IMR-90 (cell line): ENCODE measurements at regions not wholly inside any gene's neighbourhood (a gene's known extent, or its start where the extent isn't known, plus 50 kb on each side); places are given as distances from the start of the nearest gene placed in this dataset.
"Not testable (repeated sequence)": the region's sequence is repeated elsewhere in the genome, so short reads cannot be mapped to it uniquely, and the experiment has no call there.

Experiments used
- ATAC-seq: fragments of 200-7000 bp; cut with Tn5 transposase; 2 replicates; pipeline ENCODE4 v1.9.1; 2020; ENCODE audit warnings: low read depth, mild to moderate bottlenecking, moderate library complexity
- BruUV-seq: library from RNA; stranded (reverse); fragments of 400-500 nt; replicated peaks from 2 replicates; lab custom pipeline; 2021; lab: Mats Ljungman, UMichigan
- CTCF ChIA-PET: fragments of 300-600 bp; formaldehyde crosslinking; extraction: SDS; loops from one replicate; lab custom pipeline; 2021; ENCODE audit warnings: antibody characterized with exemption; lab: Yijun Ruan, JAX
- POLR2A ChIA-PET: fragments of 300-600 bp; sonication (Branson Sonifier 250); formaldehyde crosslinking; loops from one replicate; lab custom pipeline; 2022; ENCODE audit warnings: antibody characterized with exemption; ENCODE audit not compliant: unreplicated experiment; lab: Charles Lee
- DNase-seq: peaks from one replicate; pipeline ENCODE4 v3.0.0; 2013
- H2AFZ ChIP-seq: replicated peaks from 2 replicates; pipeline ENCODE3; 2013; ENCODE audit warnings: low read length, mild to moderate bottlenecking; ENCODE audit not compliant: poor library complexity
- H2AK5ac ChIP-seq: 2 replicates; pipeline ENCODE4 v1.6.1; 2013; ENCODE audit warnings: low read depth, low read length, inconsistent platforms
- H2AK9ac ChIP-seq: replicated peaks from 2 replicates; pipeline ENCODE3; 2013; ENCODE audit warnings: mild to moderate bottlenecking, low read depth, low read length, moderate library complexity; ENCODE audit not compliant: poor library complexity
- H2BK120ac ChIP-seq: 2 replicates; pipeline ENCODE4 v1.6.1; 2013; ENCODE audit warnings: low read depth, low read length, inconsistent platforms
- H2BK15ac ChIP-seq: 3 replicates; pipeline ENCODE4 v1.6.1; 2013; ENCODE audit warnings: low read depth, low read length, inconsistent platforms
- H2BK20ac ChIP-seq: 2 replicates; pipeline ENCODE4 v1.6.1; 2013; ENCODE audit warnings: low read depth, mild to moderate bottlenecking, inconsistent platforms, low read length, moderate library complexity
- H2BK5ac ChIP-seq: 2 replicates; pipeline ENCODE4 v1.6.1; 2013; ENCODE audit warnings: mild to moderate bottlenecking, low read depth, low read length, inconsistent platforms; ENCODE audit not compliant: poor library complexity, severe bottlenecking
- H3K14ac ChIP-seq: replicated peaks from 2 replicates; pipeline ENCODE4 v1.6.1; 2013; ENCODE audit warnings: low read depth, low read length, inconsistent platforms
- H3K18ac ChIP-seq: 2 replicates; pipeline ENCODE4 v1.6.1; 2013; ENCODE audit warnings: low read depth, low read length, control low read depth
- H3K23ac ChIP-seq: 2 replicates; pipeline ENCODE4 v1.6.1; 2013; ENCODE audit warnings: low read depth, low read length, inconsistent platforms
- H3K27ac ChIP-seq: 2 replicates; pipeline ENCODE4 v1.5.1; 2013; ENCODE audit warnings: mild to moderate bottlenecking, control low read depth, low read length; ENCODE audit not compliant: insufficient read depth
- H3K27me3 ChIP-seq: 2 replicates; pipeline ENCODE4 v1.6.1; 2013; ENCODE audit warnings: low read length; ENCODE audit not compliant: control insufficient read depth, insufficient read depth
- H3K36me3 ChIP-seq: 2 replicates; pipeline ENCODE4 v1.6.1; 2013; ENCODE audit warnings: low read length, mixed read lengths; ENCODE audit not compliant: control insufficient read depth, insufficient read depth
- H3K4ac ChIP-seq: 2 replicates; pipeline ENCODE4 v1.6.1; 2013; ENCODE audit warnings: low read depth, low read length, inconsistent platforms
- H3K4me1 ChIP-seq: 2 replicates; pipeline ENCODE4 v1.6.1; 2013; ENCODE audit warnings: low read length, mixed read lengths; ENCODE audit not compliant: control insufficient read depth, insufficient read depth
- H3K4me2 ChIP-seq: 2 replicates; pipeline ENCODE4 v1.6.1; 2013; ENCODE audit warnings: low read depth, mild to moderate bottlenecking, control low read depth, low read length, moderate library complexity
- H3K4me3 ChIP-seq: 2 replicates; pipeline ENCODE4 v1.5.1; 2013; ENCODE audit warnings: low read depth, mild to moderate bottlenecking, control low read depth, low read length, moderate library complexity; ENCODE audit not compliant: insufficient read depth
- H3K56ac ChIP-seq: 2 replicates; pipeline ENCODE4 v1.6.1; 2013; ENCODE audit warnings: low read length, inconsistent platforms; ENCODE audit not compliant: insufficient read depth; ENCODE audit errors: extremely low read depth
- H3K79me1 ChIP-seq, 2 experiments: 2 replicates each; pipeline ENCODE4 v1.6.1; 2013; ENCODE audit warnings: low read length in 2 of 2, inconsistent platforms in 1 of 2, low read depth in 1 of 2
- H3K9ac ChIP-seq: 2 replicates; pipeline ENCODE4 v1.6.1; 2013; ENCODE audit warnings: low read depth, low read length, control low read depth
- H3K9me1 ChIP-seq: 2 replicates; pipeline ENCODE4 v1.6.1; 2013; ENCODE audit warnings: low read length, inconsistent platforms; ENCODE audit not compliant: insufficient read depth
- H3K9me3 ChIP-seq: 2 replicates; pipeline ENCODE4 v1.6.1; 2013; ENCODE audit warnings: low read length; ENCODE audit not compliant: control insufficient read depth, insufficient read depth
- H4K20me1 ChIP-seq: 2 replicates; pipeline ENCODE4 v1.6.1; 2013; ENCODE audit warnings: low read length, inconsistent platforms; ENCODE audit not compliant: insufficient read depth
- H4K5ac ChIP-seq: 2 replicates; pipeline ENCODE4 v1.6.1; 2013; ENCODE audit warnings: mild to moderate bottlenecking, low read depth, low read length, control low read depth
- H4K8ac ChIP-seq, 2 experiments: 2 replicates each; pipeline ENCODE4 v1.6.1; 2013; ENCODE audit warnings: low read depth in 2 of 2, low read length in 2 of 2, control low read depth in 1 of 2, inconsistent platforms in 1 of 2
- H4K91ac ChIP-seq: 2 replicates; pipeline ENCODE4 v1.6.1; 2013; ENCODE audit warnings: low read depth, low read length, inconsistent platforms; ENCODE audit not compliant: insufficient read depth
- FOS ChIP-seq: fragments of 150-350 bp; IDR thresholded peaks from 2 replicates; pipeline ENCODE4 v1.6.1; 2016; ENCODE audit warnings: low read depth, low read length
- RAD21 ChIP-seq: IDR thresholded peaks from 2 replicates; pipeline ENCODE4 v1.6.1; 2012; ENCODE audit warnings: low read length, improper control_type of control experiment
- WGBS, 2 experiments: methylation state at CpG; one replicate each; pipeline versions ENCODE4 v1.1.5 to v1.1.7; 2013; ENCODE audit warnings: missing lambda C conversion rate in 2 of 2; ENCODE audit not compliant: insufficient read length in 1 of 2; ENCODE audit errors: extremely low coverage in 2 of 2; 5-methylcytosine and 5-hydroxymethylcytosine counted together
- dilution Hi-C: fragments of 300-500 bp; cut with HindIII; formaldehyde crosslinking; loops from one replicate; pipeline ENCODE4 v1.14.3; 2018; ENCODE audit warnings: low sequenced_read_pairs; ENCODE audit not compliant: unreplicated experiment
- in situ Hi-C: fragments of 300-500 bp; cut with MboI; formaldehyde crosslinking; loops from 3 replicates; pipeline ENCODE4 v1.14.3; 2019; ENCODE audit warnings: low sequenced_read_pairs, inconsistent platforms, mixed read lengths
- intact Hi-C: fragments of 100-400 bp; cut with micrococcal nuclease; formaldehyde crosslinking; loops from 2 replicates; pipeline ENCODE4 v1.10.0; 2022

GRCh38 chr1:80523861-80524260 is 1276.9 kb upstream of the ADGRL2 start:
- H3K36me3 ChIP-seq, result no peaks in the 10 kb centered on the region
- no peak overlapping the region for H3K4ac ChIP-seq
- H3K9me3 ChIP-seq, result no peaks in the 10 kb centered on the region
- no peak overlapping the region for H3K18ac ChIP-seq
- CTCF ChIA-PET, result no interaction called here
- no peak overlapping the region for H2AK5ac ChIP-seq
- no peak overlapping the region for H3K23ac ChIP-seq
- H2BK120ac ChIP-seq, result no peak overlapping the region
- WGBS, 2 experiments, result no CpG with 5 or more reads among the region's 1 CpG
- dilution Hi-C loops, result no loop called here
- H2BK20ac ChIP-seq, result no peak overlapping the region
- no peak overlapping the region for H2AK9ac ChIP-seq
- no peaks in the 10 kb centered on the region for H3K27me3 ChIP-seq
- BruUV-seq, result no TSS peak
- ATAC-seq (no peak), DNase-seq (no peak)
- no peak overlapping the region for H2AFZ ChIP-seq
- TF ChIP-seq FOS (no peak), RAD21 (no peak)
- H4K5ac ChIP-seq, result no peak overlapping the region
- no peak overlapping the region for H2BK5ac ChIP-seq
- H3K56ac ChIP-seq, result no peak overlapping the region
- no peaks in the 10 kb centered on the region for H3K9me1 ChIP-seq
- intact Hi-C loops, result no loop called here
- H4K91ac ChIP-seq, result no peak overlapping the region
- no peaks in the 10 kb centered on the region for H4K20me1 ChIP-seq
- H3K27ac ChIP-seq, result no peak overlapping the region
- H3K9ac ChIP-seq, result no peak overlapping the region
- no peaks in the 10 kb centered on the region for H3K4me1 ChIP-seq
- H3K4me2 ChIP-seq, result no peak overlapping the region
- POLR2A ChIA-PET, result no interaction called here
- no peaks in the 10 kb centered on the region for H3K79me1 ChIP-seq
- H2BK15ac ChIP-seq, result no peak overlapping the region
- no peak overlapping the region for H3K14ac ChIP-seq
- no peak overlapping the region for H3K4me3 ChIP-seq
- no peak overlapping the region for H4K8ac ChIP-seq
- in situ Hi-C loops, result no loop called here

- H3K4me2 ChIP-seq, H4K8ac ChIP-seq, H2BK5ac ChIP-seq, ATAC-seq, H4K5ac ChIP-seq, H3K4me3 ChIP-seq, BruUV-seq, H3K36me3 ChIP-seq, H3K18ac ChIP-seq, DNase-seq, H3K4ac ChIP-seq, H4K91ac ChIP-seq, H2BK120ac ChIP-seq, H3K9ac ChIP-seq, H3K9me1 ChIP-seq, H2AK5ac ChIP-seq, H3K23ac ChIP-seq, H2BK15ac ChIP-seq, H2AFZ ChIP-seq, H2AK9ac ChIP-seq, H3K27ac ChIP-seq, POLR2A ChIA-PET, dilution Hi-C loops, H2BK20ac ChIP-seq, H3K27me3 ChIP-seq, CTCF ChIA-PET, H3K79me1 ChIP-seq, H3K4me1 ChIP-seq, H3K56ac ChIP-seq, intact Hi-C loops, H3K9me3 ChIP-seq, in situ Hi-C loops, H4K20me1 ChIP-seq, H3K14ac ChIP-seq: not testable (repeated sequence)
Measured at GRCh38 chr1:80523071-80523470, 1277.7 kb upstream of the ADGRL2 start.
